ENCODE measurements at regions not wholly inside any gene's neighbourhood (a gene's known extent, or its start where the extent isn't known, plus 50 kb on each side); places are given as distances from the start of the nearest gene placed in this dataset.

- peaks cover 0 to 6% of the 10 kb centered on the region in 2 donors for H3K4me1 Mint-ChIP-seq (ENCODE audit: low read depth in 2 of 2)
- ATAC-seq (replicated peaks): no peak
- no peaks in the 10 kb centered on the region for H3K27me3 Mint-ChIP-seq
- H3K27ac Mint-ChIP-seq: no peak overlapping the region
- DNase-seq: no peak
- H3K36me3 Mint-ChIP-seq (ENCODE audit: insufficient read depth): no peaks in the 10 kb centered on the region
- H3K4me3 Mint-ChIP-seq: no peak overlapping the region
- H3K9me3 Mint-ChIP-seq: peaks cover 4 to 17% of the 10 kb centered on the region in 2 donors
These were observed 277.4 kb upstream of the RGS6 start for GRCh38 chr14:71654810-71655209.

GRCh38 chr14:71658261-71658860 lies 273.9 kb upstream of the RGS6 start:
- peaks cover 0 to 6% of the 10 kb centered on the region in 2 donors for H3K4me1 Mint-ChIP-seq (ENCODE audit: low read depth in 2 of 2)
- H3K27me3 Mint-ChIP-seq: no peaks in the 10 kb centered on the region
- DNase-seq (no peak), ATAC-seq (replicated peaks) (no peak)
- no peak overlapping the region for H3K4me3 Mint-ChIP-seq
- H3K36me3 Mint-ChIP-seq (ENCODE audit: insufficient read depth): peaks cover 14% of the 10 kb centered on the region
- H3K9me3 Mint-ChIP-seq: no peaks in the 10 kb centered on the region
- H3K27ac Mint-ChIP-seq: no peak overlapping the region

- no peaks in the 10 kb centered on the region for H3K9me3 Mint-ChIP-seq
- peaks cover 17% of the 10 kb centered on the region for H3K36me3 Mint-ChIP-seq (ENCODE audit: insufficient read depth)
- no peak for DNase-seq
- peak; percentile 48 for ATAC-seq (replicated peaks)
- peak overlapping the region in 1 of 2 donors; percentile 23 for H3K27ac Mint-ChIP-seq
- no peaks in the 10 kb centered on the region for H3K27me3 Mint-ChIP-seq
- no peak overlapping the region for H3K4me3 Mint-ChIP-seq
- H3K4me1 Mint-ChIP-seq (ENCODE audit: low read depth in 2 of 2): peaks cover 0 to 6% of the 10 kb centered on the region in 2 donors
These were observed 273.1 kb upstream of the RGS6 start for GRCh38 chr14:71659159-71659558.

- Mint-ChIP-seq H3K27me3 (no peaks in the 10 kb centered on the region), H3K9me3 (no peaks in the 10 kb centered on the region)
These were observed 270.8 kb upstream of the RGS6 start for GRCh38 chr14:71661441-71661840.

GRCh38 chr14:71662291-71662790 lies 269.9 kb upstream of the RGS6 start:
- Mint-ChIP-seq H3K4me3 (no peak overlapping the region), H3K36me3 (ENCODE audit: insufficient read depth) (peaks cover 17% of the 10 kb centered on the region)

More at GRCh38 chr14:71661441-71661840, 270.8 kb upstream of the RGS6 start:
- H3K27ac Mint-ChIP-seq: no peak overlapping the region
- ATAC-seq (replicated peaks): no peak
- H3K4me1 Mint-ChIP-seq (ENCODE audit: low read depth in 2 of 2): peaks cover 0 to 6% of the 10 kb centered on the region in 2 donors
- H3K36me3 Mint-ChIP-seq (ENCODE audit: insufficient read depth): peaks cover 17% of the 10 kb centered on the region
- DNase-seq: no peak
- H3K4me3 Mint-ChIP-seq: no peak overlapping the region

GRCh38 chr14:71665157-71665556 lies 267.1 kb upstream of the RGS6 start:
- Mint-ChIP-seq H3K4me3 (no peak overlapping the region), H3K9me3 (no peaks in the 10 kb centered on the region), H3K27ac (no peak overlapping the region), H3K36me3 (ENCODE audit: insufficient read depth) (peaks cover 17% of the 10 kb centered on the region), H3K4me1 (ENCODE audit: low read depth in 2 of 2) (peaks cover 0 to 4% of the 10 kb centered on the region in 2 donors), H3K27me3 (no peaks in the 10 kb centered on the region)
- no peak for DNase-seq
- ATAC-seq (replicated peaks): no peak

More at GRCh38 chr14:71662291-71662790, 269.9 kb upstream of the RGS6 start:
- H3K4me1 Mint-ChIP-seq (ENCODE audit: low read depth in 2 of 2): peaks cover 0 to 10% of the 10 kb centered on the region in 2 donors
- DNase-seq (no peak), ATAC-seq (replicated peaks) (no peak)
- H3K27me3 Mint-ChIP-seq: no peaks in the 10 kb centered on the region
- H3K27ac Mint-ChIP-seq: no peak overlapping the region
- no peaks in the 10 kb centered on the region for H3K9me3 Mint-ChIP-seq

GRCh38 chr14:71665781-71666180 lies 266.4 kb upstream of the RGS6 start:
- no peak overlapping the region for H3K4me3 Mint-ChIP-seq
- no peaks in the 10 kb centered on the region for H3K9me3 Mint-ChIP-seq
- H3K36me3 Mint-ChIP-seq (ENCODE audit: insufficient read depth): peaks cover 14% of the 10 kb centered on the region
- H3K4me1 Mint-ChIP-seq (ENCODE audit: low read depth in 2 of 2): peaks cover 0 to 4% of the 10 kb centered on the region in 2 donors
- DNase-seq (no peak), ATAC-seq (replicated peaks) (no peak)
- H3K27ac Mint-ChIP-seq: no peak overlapping the region
- no peaks in the 10 kb centered on the region for H3K27me3 Mint-ChIP-seq

GRCh38 chr14:71666571-71667145 lies 265.6 kb upstream of the RGS6 start:
- Mint-ChIP-seq H3K4me1 (ENCODE audit: low read depth in 2 of 2) (peaks cover 0 to 4% of the 10 kb centered on the region in 2 donors), H3K9me3 (no peaks in the 10 kb centered on the region), H3K27me3 (no peaks in the 10 kb centered on the region), H3K27ac (peak overlapping the region in 1 of 2 donors; percentile 93), H3K4me3 (peak overlapping the region in 1 of 2 donors; percentile 7), H3K36me3 (ENCODE audit: insufficient read depth) (peaks cover 20% of the 10 kb centered on the region)
- no peak for DNase-seq
- no peak for ATAC-seq (replicated peaks)

GRCh38 chr14:71668186-71668912 lies 263.9 kb upstream of the RGS6 start:
- H3K4me1 Mint-ChIP-seq (ENCODE audit: low read depth in 2 of 2): peaks cover 0 to 4% of the 10 kb centered on the region in 2 donors
- H3K27ac Mint-ChIP-seq: peak overlapping the region in 1 of 2 donors; percentile 26
- no peak for DNase-seq
- peak; percentile 54 for ATAC-seq (replicated peaks)
- H3K4me3 Mint-ChIP-seq: no peak overlapping the region
- H3K36me3 Mint-ChIP-seq (ENCODE audit: insufficient read depth): peaks cover 9% of the 10 kb centered on the region
- no peaks in the 10 kb centered on the region for H3K9me3 Mint-ChIP-seq
- no peaks in the 10 kb centered on the region for H3K27me3 Mint-ChIP-seq

GRCh38 chr14:71672596-71672995 lies 259.6 kb upstream of the RGS6 start:
- Mint-ChIP-seq H3K9me3 (no peaks in the 10 kb centered on the region), H3K4me1 (ENCODE audit: low read depth in 2 of 2) (no peaks in the 10 kb centered on the region), H3K36me3 (ENCODE audit: insufficient read depth) (peaks cover 11% of the 10 kb centered on the region), H3K4me3 (no peak overlapping the region), H3K27ac (peak overlapping the region in 1 of 2 donors; percentile 8), H3K27me3 (no peaks in the 10 kb centered on the region)
- ATAC-seq (replicated peaks) (no peak), DNase-seq (no peak)

GRCh38 chr14:71675126-71675899 lies 256.9 kb upstream of the RGS6 start:
- H3K9me3 Mint-ChIP-seq: no peaks in the 10 kb centered on the region
- no peaks in the 10 kb centered on the region for H3K27me3 Mint-ChIP-seq
- H3K4me3 Mint-ChIP-seq: no peak overlapping the region
- no peaks in the 10 kb centered on the region for H3K4me1 Mint-ChIP-seq (ENCODE audit: low read depth in 2 of 2)
- H3K27ac Mint-ChIP-seq: no peak overlapping the region
- DNase-seq: no peak
- ATAC-seq (replicated peaks): no peak
- H3K36me3 Mint-ChIP-seq (ENCODE audit: insufficient read depth): peaks cover 11% of the 10 kb centered on the region

GRCh38 chr14:71675900-71676287 lies 256.3 kb upstream of the RGS6 start:
- Mint-ChIP-seq H3K36me3 (ENCODE audit: insufficient read depth) (peaks cover 11% of the 10 kb centered on the region), H3K27me3 (no peaks in the 10 kb centered on the region), H3K27ac (no peak overlapping the region), H3K9me3 (no peaks in the 10 kb centered on the region), H3K4me3 (no peak overlapping the region), H3K4me1 (ENCODE audit: low read depth in 2 of 2) (no peaks in the 10 kb centered on the region)
- ATAC-seq (replicated peaks) (no peak), DNase-seq (no peak)

GRCh38 chr14:71680736-71681387 lies 251.4 kb upstream of the RGS6 start:
- Mint-ChIP-seq H3K4me1 (ENCODE audit: low read depth in 2 of 2) (peaks cover 0 to 3% of the 10 kb centered on the region in 2 donors), H3K27ac (no peak overlapping the region), H3K9me3 (no peaks in the 10 kb centered on the region), H3K4me3 (no peak overlapping the region), H3K36me3 (ENCODE audit: insufficient read depth) (peaks cover 11% of the 10 kb centered on the region), H3K27me3 (no peaks in the 10 kb centered on the region)
- ATAC-seq (replicated peaks) (no peak), DNase-seq (no peak)

Data from effector memory CD8-positive, alpha-beta T cell (primary cell).